ENCODE measurements at regions not wholly inside any gene's neighbourhood (a gene's known extent, or its start where the extent isn't known, plus 50 kb on each side); places are given as distances from the start of the nearest gene placed in this dataset.

DNA sequence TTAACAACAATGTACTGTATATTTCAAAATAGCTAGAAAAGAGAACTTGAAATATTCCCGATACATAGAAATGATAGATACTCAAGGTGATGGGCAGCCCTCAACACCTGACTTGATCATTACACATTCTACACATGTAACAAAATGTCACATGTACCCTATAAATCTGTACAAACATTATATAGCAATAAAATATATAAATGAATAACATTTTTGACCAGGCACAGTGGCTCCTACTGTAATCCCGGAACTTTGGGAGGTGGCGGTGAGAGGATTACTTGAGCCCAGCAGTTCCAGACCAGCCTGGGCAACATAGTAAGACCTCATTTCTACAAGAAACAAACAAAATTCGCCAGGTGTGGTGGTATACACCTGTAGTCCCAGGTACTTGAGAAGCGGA is 659.5 kb upstream of the NRP1 start:
- DNase-seq (ENCODE audit: low spot score in 2 of 2): no peak
- intact Hi-C loops (cut with DNase I; ENCODE audit: low total_unique reads): no loop called here
- no peak overlapping the region for H3K4me3 ChIP-seq (ENCODE audit: low read depth, poor library complexity, severe bottlenecking)
- 93 to 94% methylated on average over 5 of the region's 5 CpGs for WGBS, 2 donors
- TF ChIP-seq POLR2A (IDR thresholded peaks at IDR 0.05) (no peak), CTCF (IDR thresholded peaks at IDR 0.05) (no peak)

DNA sequence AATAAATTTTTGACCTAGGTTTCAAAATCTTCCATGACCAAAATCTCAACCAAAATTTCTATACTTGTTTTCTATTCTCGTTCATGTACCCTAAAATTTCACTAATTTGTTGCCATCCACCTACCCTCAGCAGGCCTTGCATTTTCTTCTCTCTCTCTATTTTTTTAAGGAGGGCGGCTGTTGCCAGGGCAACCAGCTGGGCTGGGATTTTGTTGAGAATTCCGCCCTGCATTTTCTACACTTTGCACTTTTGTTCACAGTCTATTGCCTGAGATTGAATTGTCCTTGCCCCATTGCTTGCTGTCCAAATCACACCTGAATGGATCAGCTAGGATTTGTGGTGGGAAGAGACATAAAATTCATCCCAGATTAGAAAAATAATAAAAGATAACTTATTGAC is 657.5 kb upstream of the NRP1 start:
- H3K4me3 ChIP-seq (ENCODE audit: low read depth, poor library complexity, severe bottlenecking): no peak overlapping the region
- intact Hi-C loops (cut with DNase I; ENCODE audit: low total_unique reads): no loop called here
- WGBS, 2 donors: 90 to 91% methylated on average over 3 of the region's 3 CpGs
- DNase-seq (ENCODE audit: low spot score in 2 of 2): no peak
- TF ChIP-seq POLR2A (IDR thresholded peaks at IDR 0.05) (no peak), CTCF (IDR thresholded peaks at IDR 0.05) (no peak)

GRCh38 chr10:33986515-33986914 is 652.0 kb upstream of the NRP1 start:
- no peak for DNase-seq (ENCODE audit: low spot score in 2 of 2)
- no peak overlapping the region for H3K4me3 ChIP-seq (ENCODE audit: low read depth, poor library complexity, severe bottlenecking)
- intact Hi-C loops (cut with DNase I; ENCODE audit: low total_unique reads): no loop called here
- 78 to 84% methylated on average over 4 of the region's 4 CpGs for WGBS, 2 donors
- TF ChIP-seq CTCF (IDR thresholded peaks at IDR 0.05) (no peak), POLR2A (IDR thresholded peaks at IDR 0.05) (no peak)

GRCh38 chr10:33986016-33986415 is 651.5 kb upstream of the NRP1 start:
- WGBS, 2 donors: 84 to 95% methylated on average over 4 of the region's 4 CpGs
- DNase-seq (ENCODE audit: low spot score in 2 of 2): no peak
- no peak overlapping the region for H3K4me3 ChIP-seq (ENCODE audit: low read depth, poor library complexity, severe bottlenecking)
- TF ChIP-seq POLR2A (IDR thresholded peaks at IDR 0.05) (no peak), CTCF (IDR thresholded peaks at IDR 0.05) (no peak)
- intact Hi-C loops (cut with DNase I; ENCODE audit: low total_unique reads): no loop called here

DNA sequence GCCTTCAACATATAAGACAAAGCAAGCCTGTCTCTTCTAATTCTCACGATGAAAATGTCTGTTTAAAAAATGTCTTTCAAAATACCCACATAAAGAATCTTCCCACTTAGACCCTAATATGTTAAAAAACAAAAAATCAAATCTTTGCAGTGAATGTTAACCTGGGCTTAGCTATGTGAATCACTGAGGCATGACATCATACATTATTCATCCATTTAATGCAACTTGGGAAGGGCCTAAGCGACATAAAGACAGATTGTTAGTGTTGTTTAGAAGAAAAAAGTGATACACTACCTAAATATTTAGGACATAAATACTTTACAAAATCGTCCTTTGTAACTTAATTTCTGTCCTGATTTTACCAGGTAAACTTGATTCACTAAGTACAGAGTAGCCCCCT is 648.5 kb upstream of the NRP1 start:
- WGBS, 2 donors: 82 to 84% methylated on average over 3 of the region's 3 CpGs
- TF ChIP-seq CTCF (IDR thresholded peaks at IDR 0.05) (no peak), POLR2A (IDR thresholded peaks at IDR 0.05) (no peak)
- no peak for DNase-seq (ENCODE audit: low spot score in 2 of 2)
- intact Hi-C loops (cut with DNase I; ENCODE audit: low total_unique reads): no loop called here
- no peak overlapping the region for H3K4me3 ChIP-seq (ENCODE audit: low read depth, poor library complexity, severe bottlenecking)

GRCh38 chr10:33981301-33981700 is 646.8 kb upstream of the NRP1 start:
- intact Hi-C loops (cut with DNase I; ENCODE audit: low total_unique reads): no loop called here
- 89 to 95% methylated on average over 5 of the region's 5 CpGs for WGBS, 2 donors
- H3K4me3 ChIP-seq (ENCODE audit: low read depth, poor library complexity, severe bottlenecking): no peak overlapping the region
- DNase-seq (ENCODE audit: low spot score in 2 of 2): no peak
- TF ChIP-seq POLR2A (IDR thresholded peaks at IDR 0.05) (no peak), CTCF (IDR thresholded peaks at IDR 0.05) (no peak)
